DND-41 (cell line): ENCODE measurements at regions not wholly inside any gene's neighbourhood (a gene's known extent, or its start where the extent isn't known, plus 50 kb on each side); places are given as distances from the start of the nearest gene placed in this dataset.

ENCODE experiments used
- ATAC-seq: fragments of 200-7000 bp; cut with Tn5 transposase; 3 replicates; pipeline ENCODE4 v1.9.1; 2021; ENCODE audit warnings: low read depth; ENCODE audit not compliant: insufficient read depth
- DNase-seq: peaks from one replicate; pipeline ENCODE4 v3.0.0-alpha.2; 2020
- H2AFZ ChIP-seq: 2 replicates; pipeline ENCODE4 v1.6.0; 2012; ENCODE audit warnings: low read depth, low read length
- H3K27ac ChIP-seq: 2 replicates; pipeline ENCODE4 v1.5.1; 2012; ENCODE audit warnings: low read length, inconsistent platforms
- H3K27me3 ChIP-seq: fragments of 200-600 bp; sonication (generic); 2 replicates; pipeline ENCODE4 v1.6.0; 2012; ENCODE audit warnings: low read length, mild to moderate bottlenecking, inconsistent platforms; ENCODE audit not compliant: insufficient read depth, poor library complexity
- H3K36me3 ChIP-seq: 2 replicates; pipeline ENCODE4 v1.5.1; 2012; ENCODE audit warnings: low read length, inconsistent platforms; ENCODE audit not compliant: insufficient read depth
- H3K4me1 ChIP-seq: 2 replicates; pipeline ENCODE4 v1.5.1; 2012; ENCODE audit warnings: mild to moderate bottlenecking, low read length; ENCODE audit not compliant: insufficient read depth
- H3K4me2 ChIP-seq: 2 replicates; pipeline ENCODE4 v1.6.0; 2012; ENCODE audit warnings: mild to moderate bottlenecking, moderate library complexity, low read length, inconsistent platforms; ENCODE audit not compliant: insufficient read depth
- H3K4me3 ChIP-seq, 2 experiments: fragments of 200-600 bp in 1 of 2; shearing (Covaris generic) in 1 of 2; 2 replicates each; pipeline ENCODE4 v1.5.1; 2012 to 2016; ENCODE audit warnings: inconsistent platforms in 2 of 2, low read length in 2 of 2, mild to moderate bottlenecking in 2 of 2, low read depth in 1 of 2, moderate library complexity in 1 of 2
- H3K79me2 ChIP-seq: 2 replicates; pipeline ENCODE4 v1.6.0; 2012; ENCODE audit warnings: low read length, inconsistent platforms; ENCODE audit not compliant: insufficient read depth
- H3K9ac ChIP-seq: 2 replicates; pipeline ENCODE4 v1.6.0; 2012; ENCODE audit warnings: low read depth, mild to moderate bottlenecking, inconsistent platforms, low read length, moderate library complexity
- H3K9me3 ChIP-seq: 2 replicates; pipeline ENCODE4 v1.5.1; 2012; ENCODE audit warnings: low read length, moderate library complexity, mild to moderate bottlenecking, inconsistent platforms; ENCODE audit not compliant: insufficient read depth, severe bottlenecking
- H4K20me1 ChIP-seq: 2 replicates; pipeline ENCODE4 v1.6.0; 2012; ENCODE audit warnings: low read length; ENCODE audit not compliant: insufficient read depth
- CTCF ChIP-seq: IDR thresholded peaks from 2 replicates; pipeline ENCODE4 v1.5.1; 2012; ENCODE audit warnings: borderline replicate concordance, low read length, moderate library complexity, mild to moderate bottlenecking; ENCODE audit not compliant: poor library complexity, severe bottlenecking; ENCODE audit errors: extremely low read depth
- EZH2 ChIP-seq: IDR thresholded peaks from 3 replicates; pipeline ENCODE4 v1.6.1; 2012; ENCODE audit warnings: borderline replicate concordance, low read depth, mild to moderate bottlenecking, moderate library complexity, low read length, inconsistent platforms; ENCODE audit not compliant: severe bottlenecking

DNA sequence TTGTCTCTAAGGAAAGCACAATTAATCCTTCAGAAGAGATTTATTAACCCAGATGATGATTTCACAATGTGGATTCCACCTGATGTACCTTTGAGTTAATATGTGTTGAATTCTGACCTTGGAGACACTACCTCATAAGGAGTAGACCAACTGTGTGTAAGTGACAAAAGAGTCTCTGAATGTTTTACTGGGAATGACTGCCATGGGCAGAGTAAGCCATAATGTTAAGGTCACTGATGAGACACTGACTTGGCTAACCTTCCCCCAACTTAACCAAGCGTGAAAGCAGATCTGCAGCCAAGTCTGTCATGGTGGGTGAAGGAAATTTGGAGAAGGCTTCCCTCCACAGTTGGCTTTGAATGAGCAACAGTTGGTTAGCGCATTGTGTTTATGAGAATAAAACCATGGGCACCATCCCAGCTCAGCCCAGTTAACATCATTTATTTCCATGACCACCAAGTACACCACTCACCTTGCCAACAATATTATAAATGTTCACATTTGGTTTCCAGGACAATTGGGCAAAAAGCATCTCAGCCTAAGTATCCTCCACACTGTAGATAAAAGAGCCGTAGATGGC is 618.5 kb downstream of the KCNJ2 start:
- ATAC-seq, result no peak
- H3K36me3 ChIP-seq, result no peaks in the 10 kb centered on the region

DNA sequence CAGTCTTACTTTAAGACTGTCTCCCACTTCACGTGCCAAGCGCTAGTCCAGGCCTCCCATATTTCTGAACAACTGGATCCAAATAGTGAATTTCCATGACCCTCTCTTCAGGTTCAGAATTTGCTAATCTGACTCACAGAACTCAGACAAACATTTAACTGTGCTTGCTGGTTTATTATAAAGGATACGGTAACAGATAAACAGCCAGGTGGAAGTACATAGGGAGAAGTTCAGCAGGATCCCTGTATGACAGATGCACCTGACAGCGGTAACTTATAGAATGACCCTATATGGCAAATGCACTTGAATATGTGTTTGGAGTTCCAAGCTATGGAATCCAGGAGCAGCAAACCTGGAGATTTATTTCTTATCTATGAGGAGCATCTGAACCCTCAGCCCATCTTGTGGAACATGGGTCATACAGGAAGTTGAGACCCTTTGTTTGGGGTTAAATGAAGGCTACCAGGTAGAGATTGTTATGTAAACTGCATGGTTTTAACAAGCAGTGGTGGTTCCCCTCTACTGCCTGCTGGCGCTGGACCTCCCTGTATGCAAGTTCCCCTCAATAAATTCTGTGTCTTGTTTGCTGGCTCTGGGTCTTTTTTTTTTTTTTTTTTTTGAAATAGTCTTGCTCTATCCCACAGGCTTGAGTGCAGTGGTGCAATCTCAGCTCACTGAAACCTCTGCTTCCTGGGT is 622.6 kb downstream of the KCNJ2 start:
- no peak for ATAC-seq
- Histone ChIP-seq H3K27ac (no peak overlapping the region), H3K9ac (no peak overlapping the region), H4K20me1 (no peaks in the 10 kb centered on the region), H3K4me1 (no peaks in the 10 kb centered on the region), H3K9me3 (peaks cover 6% of the 10 kb centered on the region), H3K4me2 (no peak overlapping the region), H2AFZ (no peak overlapping the region), H3K79me2 (no peaks in the 10 kb centered on the region), H3K27me3 (no peaks in the 10 kb centered on the region), H3K4me3 (no peak overlapping the region), H3K36me3 (no peaks in the 10 kb centered on the region)
- DNase-seq, result no peak
- TF ChIP-seq EZH2 (no peak), CTCF (no peak)

More for the DNA sequence above, 618.5 kb downstream of the KCNJ2 start:
- no peaks in the 10 kb centered on the region for H4K20me1 ChIP-seq
- H3K27me3 ChIP-seq, result no peaks in the 10 kb centered on the region
- H3K4me3 ChIP-seq, result no peak overlapping the region
- H2AFZ ChIP-seq, result no peak overlapping the region
- no peaks in the 10 kb centered on the region for H3K4me1 ChIP-seq
- no peak overlapping the region for H3K4me2 ChIP-seq
- no peaks in the 10 kb centered on the region for H3K79me2 ChIP-seq
- no peak for DNase-seq
- TF ChIP-seq CTCF, result no peak
- no peak overlapping the region for H3K27ac ChIP-seq
- H3K9ac ChIP-seq, result no peak overlapping the region
- peaks cover 6% of the 10 kb centered on the region for H3K9me3 ChIP-seq

- no peaks in the 10 kb centered on the region for H3K36me3 ChIP-seq
- no peak for TF ChIP-seq CTCF
- no peak for TF ChIP-seq EZH2
- H3K9ac ChIP-seq, result no peak overlapping the region
- ATAC-seq, result no peak
- H3K27ac ChIP-seq, result no peak overlapping the region
- H3K79me2 ChIP-seq, result no peaks in the 10 kb centered on the region
- H3K27me3 ChIP-seq, result no peaks in the 10 kb centered on the region
- no peaks in the 10 kb centered on the region for H3K4me1 ChIP-seq
- H3K9me3 ChIP-seq, result peaks cover 3% of the 10 kb centered on the region
- DNase-seq, result no peak
- H4K20me1 ChIP-seq, result no peaks in the 10 kb centered on the region
- H2AFZ ChIP-seq, result no peak overlapping the region
- H3K4me2 ChIP-seq, result no peak overlapping the region
- H3K4me3 ChIP-seq, result no peak overlapping the region
Measured at GRCh38 chr17:70794738-70795137, 625.4 kb downstream of the KCNJ2 start.

DNA sequence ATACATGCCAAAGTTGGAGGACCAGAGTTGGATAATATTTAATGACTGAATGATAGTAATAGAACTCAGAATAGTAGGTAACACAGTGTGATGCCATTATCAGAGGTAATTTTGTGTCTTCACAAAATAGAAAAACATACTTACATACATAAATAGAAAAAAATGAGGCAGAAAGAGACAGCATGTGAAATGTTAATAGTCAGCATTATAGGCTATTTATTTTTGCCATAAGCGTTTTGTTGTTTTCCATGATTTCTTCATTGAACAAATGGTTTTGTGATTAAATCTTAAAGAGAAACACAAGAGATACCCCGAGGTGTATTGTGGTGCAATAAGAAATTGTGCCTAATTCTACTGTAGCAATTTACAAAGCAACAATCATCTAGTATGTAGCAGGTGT is 626.3 kb downstream of the KCNJ2 start:
- Histone ChIP-seq H2AFZ (no peak overlapping the region), H3K9me3 (no peaks in the 10 kb centered on the region), H3K4me1 (no peaks in the 10 kb centered on the region), H3K36me3 (no peaks in the 10 kb centered on the region), H3K27me3 (no peaks in the 10 kb centered on the region), H3K79me2 (no peaks in the 10 kb centered on the region), H3K9ac (no peak overlapping the region), H4K20me1 (no peaks in the 10 kb centered on the region), H3K27ac (no peak overlapping the region), H3K4me2 (no peak overlapping the region), H3K4me3 (no peak overlapping the region)
- no peak for TF ChIP-seq CTCF
- TF ChIP-seq EZH2, result no peak
- ATAC-seq (no peak), DNase-seq (no peak)
